ENCODE measurements at regions not wholly inside any gene's neighbourhood (a gene's known extent, or its start where the extent isn't known, plus 50 kb on each side); places are given as distances from the start of the nearest gene placed in this dataset.

GRCh38 chr13:80126389-80127068 lies 214.4 kb downstream of the SPRY2 start:
- TF ChIP-seq CTCF (optimal IDR thresholded peaks at IDR 0.05 in 1 of 3, IDR thresholded peaks at IDR 0.05 in 1 of 3, conservative IDR thresholded peaks at IDR 0.05 in 1 of 3; ENCODE audit: extremely low read depth in 1 of 3, insufficient read depth in 2 of 3, low read length in 3 of 3) (no peak), EZH2 (IDR thresholded peaks at IDR 0.05; ENCODE audit: low read length) (no peak)

All from keratinocyte (primary cell).